ENCODE measurements at regions not wholly inside any gene's neighbourhood (a gene's known extent, or its start where the extent isn't known, plus 50 kb on each side); places are given as distances from the start of the nearest gene placed in this dataset.

GRCh38 chr17:27385626-27386025 lies 70.6 kb upstream of the KSR1 start:
- peaks cover 2% of the 10 kb centered on the region for H3K27me3 Mint-ChIP-seq
- ChIA-PET CTCF (interaction anchor here (1.0 to 8.2 kb wide), 5 partner anchors 25 to 265 kb away, joined by 3 to 161 read pairs (median 4); no protein-coding TSS in a partner anchor), POLR2A (no interaction called here)
- no peaks in the 10 kb centered on the region for H3K36me3 Mint-ChIP-seq (ENCODE audit: low read depth)
- no peak for TF ChIP-seq CTCF (IDR thresholded peaks at IDR 0.05)
- intact Hi-C loops (cut with micrococcal nuclease): no loop called here
- H3K9me3 Mint-ChIP-seq: no peaks in the 10 kb centered on the region
- DNase-seq (no peak), ATAC-seq (no peak)
- H3K4me1 Mint-ChIP-seq (ENCODE audit: low read depth): peaks cover 4% of the 10 kb centered on the region
- H3K4me3 Mint-ChIP-seq: no peak overlapping the region
- no peak overlapping the region for H3K27ac Mint-ChIP-seq

DNA sequence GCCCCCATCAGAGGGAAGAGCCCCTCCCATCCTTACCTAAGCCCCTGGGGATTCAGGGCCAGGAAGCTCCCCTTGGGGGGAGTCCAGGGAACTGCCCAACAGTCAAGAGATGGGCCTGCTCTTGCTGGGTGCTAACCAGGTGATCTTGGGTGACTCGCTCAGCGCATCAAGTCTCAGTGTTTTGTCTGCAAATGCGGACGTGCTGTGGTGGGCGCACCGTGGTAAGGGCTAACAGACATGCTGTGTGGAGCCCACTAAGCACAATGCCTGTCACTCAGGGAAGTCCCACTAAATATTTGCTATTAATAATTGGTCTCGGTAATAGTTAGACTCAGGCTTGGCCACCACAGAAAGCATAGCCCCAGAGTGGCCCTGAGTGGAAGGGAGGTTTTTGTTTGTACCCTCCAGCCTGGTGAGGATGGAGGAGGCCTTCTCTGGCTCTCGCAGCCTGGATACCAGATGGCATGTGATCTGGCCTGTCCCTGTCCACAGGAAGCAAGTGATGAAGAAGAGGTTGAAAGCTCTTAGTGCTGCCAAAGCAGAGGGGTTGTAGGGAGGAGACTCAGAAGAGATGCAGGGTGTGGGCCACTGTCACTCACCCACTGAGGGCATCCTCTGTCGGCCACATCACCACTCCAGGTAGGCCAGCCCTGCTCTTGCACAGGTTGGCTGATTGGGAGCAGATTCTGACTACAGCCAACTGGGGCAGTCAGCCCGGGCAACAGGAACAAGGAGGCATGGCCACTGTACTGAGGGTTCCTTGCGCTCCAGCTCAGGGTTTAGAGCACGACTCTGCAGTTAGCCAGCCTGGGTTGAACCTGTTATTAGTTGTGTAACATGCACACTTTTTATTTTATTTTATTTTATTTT lies 69.8 kb upstream of the KSR1 start:
- Mint-ChIP-seq H3K9me3 (no peaks in the 10 kb centered on the region), H3K4me3 (no peak overlapping the region), H3K27me3 (peaks cover 2% of the 10 kb centered on the region), H3K27ac (no peak overlapping the region), H3K4me1 (ENCODE audit: low read depth) (peaks cover 4% of the 10 kb centered on the region), H3K36me3 (ENCODE audit: low read depth) (no peaks in the 10 kb centered on the region)
- DNase-seq (no peak), ATAC-seq (no peak)
- no peak for TF ChIP-seq CTCF (IDR thresholded peaks at IDR 0.05)
- ChIA-PET POLR2A (interaction anchor here (0.8 kb wide), 1 partner anchor 72 kb away, joined by 3 read pairs; no protein-coding TSS in a partner anchor), CTCF (interaction anchor here (1.1 to 2.5 kb wide), 4 partner anchors 149 to 217 kb away, joined by 3 to 8 read pairs (median 4); no protein-coding TSS in a partner anchor)
- intact Hi-C loops (cut with micrococcal nuclease): no loop called here

GRCh38 chr17:27389542-27390140 lies 66.6 kb upstream of the KSR1 start:
- H3K4me1 Mint-ChIP-seq (ENCODE audit: low read depth): peaks cover 4% of the 10 kb centered on the region
- DNase-seq (no peak), ATAC-seq (no peak)
- no peak overlapping the region for H3K27ac Mint-ChIP-seq
- H3K27me3 Mint-ChIP-seq: peaks cover 13% of the 10 kb centered on the region
- intact Hi-C loops (cut with micrococcal nuclease): no loop called here
- H3K9me3 Mint-ChIP-seq: no peaks in the 10 kb centered on the region
- no peak for TF ChIP-seq CTCF (IDR thresholded peaks at IDR 0.05)
- H3K36me3 Mint-ChIP-seq (ENCODE audit: low read depth): no peaks in the 10 kb centered on the region
- ChIA-PET POLR2A (no interaction called here), CTCF (interaction anchor here (0.6 to 1.3 kb wide), 5 partner anchors 16 to 220 kb away, joined by 3 to 4 read pairs (median 3); no protein-coding TSS in a partner anchor)
- no peak overlapping the region for H3K4me3 Mint-ChIP-seq

DNA sequence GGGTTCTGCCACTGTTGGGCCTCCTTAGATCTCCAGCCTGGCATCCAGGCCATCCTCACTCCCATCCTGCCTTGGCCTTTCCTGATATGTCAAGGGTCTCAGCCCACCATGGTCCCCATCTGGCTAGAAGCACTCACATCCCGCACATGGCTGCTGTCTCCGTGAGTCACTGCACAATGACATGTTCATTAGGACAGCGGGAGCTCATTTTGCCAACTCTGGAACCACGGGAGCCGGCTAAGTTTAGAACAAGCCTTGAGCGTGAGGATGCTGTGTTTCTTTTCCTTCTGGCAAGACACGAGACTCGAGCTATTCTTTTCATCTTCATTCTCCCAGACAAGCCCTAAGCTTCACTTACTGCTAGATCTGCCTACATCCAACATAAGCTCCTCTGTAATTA lies 65.7 kb upstream of the KSR1 start:
- no peak for ATAC-seq
- Mint-ChIP-seq H3K36me3 (ENCODE audit: low read depth) (no peaks in the 10 kb centered on the region), H3K27ac (no peak overlapping the region), H3K4me1 (ENCODE audit: low read depth) (peaks cover 4% of the 10 kb centered on the region), H3K27me3 (peaks cover 20% of the 10 kb centered on the region), H3K9me3 (no peaks in the 10 kb centered on the region), H3K4me3 (no peak overlapping the region)
- DNase-seq: no peak
- no peak for TF ChIP-seq CTCF (IDR thresholded peaks at IDR 0.05)
- CTCF ChIA-PET: interaction anchor here (0.9 to 1.8 kb wide), 3 partner anchors 9 to 209 kb away, joined by 3 to 4 read pairs (median 3); no protein-coding TSS in a partner anchor
- POLR2A ChIA-PET: no interaction called here
- intact Hi-C loops (cut with micrococcal nuclease): no loop called here

DNA sequence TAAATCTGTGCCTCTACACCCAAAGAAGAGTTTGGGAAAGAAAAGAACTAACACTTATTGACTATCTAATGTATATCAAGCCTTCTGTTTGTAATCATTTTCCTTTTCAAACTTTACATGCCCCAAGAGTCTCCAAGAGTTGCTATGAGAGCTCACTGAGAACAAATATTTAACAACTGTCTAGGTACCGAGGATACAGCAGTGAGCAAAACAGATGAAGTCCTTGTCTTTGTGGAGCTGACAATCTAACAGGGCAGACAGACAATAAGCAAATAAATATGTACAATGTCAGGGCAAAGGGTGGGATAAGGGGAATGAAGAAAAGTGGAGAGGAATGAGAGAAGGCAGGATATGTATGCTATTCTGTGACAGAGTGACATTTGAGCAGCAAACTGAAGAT lies 64.8 kb upstream of the KSR1 start:
- ATAC-seq (no peak), DNase-seq (no peak)
- Mint-ChIP-seq H3K27me3 (peaks cover 20% of the 10 kb centered on the region), H3K27ac (no peak overlapping the region), H3K4me3 (no peak overlapping the region), H3K9me3 (no peaks in the 10 kb centered on the region), H3K36me3 (ENCODE audit: low read depth) (no peaks in the 10 kb centered on the region), H3K4me1 (ENCODE audit: low read depth) (peaks cover 4% of the 10 kb centered on the region)
- CTCF ChIA-PET: interaction anchor here (0.9 to 1.8 kb wide), 2 partner anchors 11 to 208 kb away, joined by 3 to 4 read pairs; no protein-coding TSS in a partner anchor
- intact Hi-C loops (cut with micrococcal nuclease): no loop called here
- POLR2A ChIA-PET: no interaction called here
- TF ChIP-seq CTCF (IDR thresholded peaks at IDR 0.05): no peak

Data from activated CD8-positive, alpha-beta T cell treated with anti-CD3 and anti-CD28 coated beads for 36 hours (primary cell).